H1 (cell line): ENCODE measurements at regions not wholly inside any gene's neighbourhood (a gene's known extent, or its start where the extent isn't known, plus 50 kb on each side); places are given as distances from the start of the nearest gene placed in this dataset.
"Not testable (repeated sequence)": the region's sequence is repeated elsewhere in the genome, so short reads cannot be mapped to it uniquely, and the experiment has no call there.

ENCODE experiments used
- CTCF ChIA-PET: fragments of 300-600 bp; sonication (Branson Sonifier 250); formaldehyde crosslinking; loops from one replicate; lab custom pipeline; 2021; ENCODE audit not compliant: partially characterized antibody; lab: Charles Lee
- POLR2A ChIA-PET: fragments of 300-600 bp; sonication (Branson Sonifier 250); formaldehyde crosslinking; loops from one replicate; lab custom pipeline; 2021; ENCODE audit warnings: inconsistent platforms; ENCODE audit not compliant: partially characterized antibody; lab: Charles Lee
- DNase-seq, 2 experiments: peaks; one replicate each; pipeline versions ENCODE4 v3.0.0 to v3.0.0-alpha.2; 2010 to 2022; ENCODE audit warnings: low spot score in 2 of 2, low read depth in 1 of 2, mixed read lengths in 1 of 2
- FAIRE-seq: peaks from 2 replicates; lab custom pipeline; 2011; peaks lifted over from hg19 to GRCh38; lab: Jason Lieb, UNC
- H2AFZ ChIP-seq: 2 replicates; pipeline ENCODE4 v1.8.1; 2012; ENCODE audit warnings: low read length, inconsistent platforms
- H2AK5ac ChIP-seq: 2 replicates; pipeline ENCODE4 v1.6.1; 2013; ENCODE audit warnings: low read depth, low read length
- H2BK120ac ChIP-seq: replicated peaks from 2 replicates; pipeline ENCODE3; 2013; ENCODE audit warnings: low read depth, low read length, inconsistent platforms
- H2BK12ac ChIP-seq: 2 replicates; pipeline ENCODE4 v1.6.1; 2013; ENCODE audit warnings: low read depth, low read length
- H2BK15ac ChIP-seq: 2 replicates; pipeline ENCODE4 v1.6.1; 2013; ENCODE audit warnings: low read length
- H2BK20ac ChIP-seq: 2 replicates; pipeline ENCODE4 v1.6.1; 2013; ENCODE audit warnings: low read length
- H2BK5ac ChIP-seq: 2 replicates; pipeline ENCODE4 v1.6.1; 2013; ENCODE audit warnings: low read depth, low read length
- H3K14ac ChIP-seq: 2 replicates; pipeline ENCODE4 v1.6.1; 2013; ENCODE audit warnings: inconsistent platforms; ENCODE audit not compliant: insufficient read length
- H3K18ac ChIP-seq: 2 replicates; pipeline ENCODE4 v1.6.1; 2013; ENCODE audit warnings: low read length; ENCODE audit errors: extremely low read depth
- H3K23ac ChIP-seq: 2 replicates; pipeline ENCODE4 v1.6.1; 2013; ENCODE audit warnings: inconsistent platforms; ENCODE audit not compliant: insufficient read length
- H3K23me2 ChIP-seq: 2 replicates; pipeline ENCODE4 v1.6.1; 2013; ENCODE audit warnings: low read depth, low read length
- H3K27ac ChIP-seq: 2 replicates; pipeline ENCODE4 v1.6.1; 2011; ENCODE audit warnings: low read depth, low read length, inconsistent platforms
- H3K27me3 ChIP-seq, 4 experiments: replicated peaks in 1 of 4; 1 replicate in 1 of 4; 2 replicates in 3 of 4; pipeline versions ENCODE4 v1.6.1 to v1.8.1; 2011 to 2013; ENCODE audit warnings: low read length in 3 of 4, mild to moderate bottlenecking in 3 of 4, inconsistent platforms in 2 of 4, mixed read lengths in 2 of 4, moderate library complexity in 1 of 4; ENCODE audit not compliant: control insufficient read depth in 3 of 4, insufficient read depth in 3 of 4; ENCODE audit errors: extremely low read depth in 1 of 4
- H3K36me3 ChIP-seq, 4 experiments: 2 replicates each; pipeline versions ENCODE4 v1.6.1 to v1.8.1; 2011 to 2013; ENCODE audit warnings: mild to moderate bottlenecking in 4 of 4, low read length in 3 of 4, moderate library complexity in 2 of 4, control low read depth in 1 of 4, inconsistent platforms in 1 of 4; ENCODE audit not compliant: insufficient read depth in 4 of 4, control insufficient read depth in 2 of 4
- H3K4ac ChIP-seq: replicated peaks from 2 replicates; pipeline ENCODE3; 2013; ENCODE audit warnings: low read length, low read depth, mixed read lengths, inconsistent platforms; ENCODE audit not compliant: insufficient read length
- H3K4me1 ChIP-seq, 4 experiments: replicated peaks in 1 of 4; 1 replicate in 1 of 4; 2 replicates in 3 of 4; pipeline versions ENCODE4 v1.6.1 to v1.8.1; 2011 to 2013; ENCODE audit warnings: low read length in 3 of 4, inconsistent platforms in 2 of 4, mixed read lengths in 1 of 4; ENCODE audit not compliant: insufficient read depth in 4 of 4, control insufficient read depth in 3 of 4
- H3K4me2 ChIP-seq, 2 experiments: 2 replicates each; pipeline versions ENCODE4 v1.6.1 to v1.8.1; 2011 to 2013; ENCODE audit warnings: low read depth in 2 of 2, low read length in 2 of 2, control low read depth in 1 of 2, inconsistent platforms in 1 of 2, mild to moderate bottlenecking in 1 of 2; ENCODE audit not compliant: insufficient read depth in 1 of 2
- H3K4me3 ChIP-seq, 4 experiments: fragments of 200-600, 300-600 bp in 1 of 4; sonication (generic), shearing (Covaris generic), sonication (Bioruptor Twin) in 1 of 4; 2 replicates each; pipeline versions ENCODE4 v1.5.1 to v1.8.1; 2011 to 2016; ENCODE audit warnings: low read length in 4 of 4, low read depth in 3 of 4, control low read depth in 2 of 4, inconsistent platforms in 2 of 4, mild to moderate bottlenecking in 2 of 4, mixed read lengths in 1 of 4, moderate library complexity in 1 of 4; ENCODE audit not compliant: insufficient read depth in 2 of 4; ENCODE audit errors: extremely low read depth in 1 of 4
- H3K56ac ChIP-seq: replicated peaks from 2 replicates; pipeline ENCODE3; 2013; ENCODE audit warnings: low read depth, mild to moderate bottlenecking, mixed read lengths, low read length, inconsistent platforms; ENCODE audit not compliant: insufficient read length
- H3K79me1 ChIP-seq: 2 replicates; pipeline ENCODE4 v1.6.1; 2013; ENCODE audit warnings: low read depth, low read length, control low read depth
- H3K79me2 ChIP-seq, 2 experiments: 2 replicates each; pipeline versions ENCODE4 v1.6.1 to v1.8.1; 2012 to 2013; ENCODE audit warnings: low read length in 2 of 2, mild to moderate bottlenecking in 2 of 2, inconsistent platforms in 1 of 2; ENCODE audit not compliant: insufficient read depth in 2 of 2, control insufficient read depth in 1 of 2
- H3K9ac ChIP-seq, 4 experiments: replicated peaks in 1 of 4; 1 replicate in 1 of 4; 2 replicates in 3 of 4; pipeline versions ENCODE4 v1.6.1 to v1.8.1; 2011 to 2013; ENCODE audit warnings: low read depth in 3 of 4, low read length in 3 of 4, control low read depth in 2 of 4, mild to moderate bottlenecking in 2 of 4, moderate library complexity in 2 of 4, inconsistent platforms in 1 of 4; ENCODE audit errors: extremely low read depth in 1 of 4
- H3K9me3 ChIP-seq, 2 experiments: 2 replicates each; pipeline versions ENCODE4 v1.6.1 to v1.8.1; 2012 to 2013; ENCODE audit warnings: mild to moderate bottlenecking in 2 of 2, moderate library complexity in 2 of 2, control low read depth in 1 of 2, inconsistent platforms in 1 of 2, low read depth in 1 of 2, low read length in 1 of 2, mixed read lengths in 1 of 2; ENCODE audit not compliant: insufficient read depth in 2 of 2
- H4K20me1 ChIP-seq, 2 experiments: replicated peaks in 1 of 2; 2 replicates each; pipeline versions ENCODE3 to v1.8.1; 2011 to 2013; ENCODE audit warnings: inconsistent platforms in 2 of 2, low read length in 2 of 2, mild to moderate bottlenecking in 1 of 2; ENCODE audit not compliant: insufficient read depth in 2 of 2, control insufficient read depth in 1 of 2
- H4K5ac ChIP-seq: 2 replicates; pipeline ENCODE4 v1.6.1; 2013; ENCODE audit warnings: low read length, low read depth, mixed read lengths, inconsistent platforms; ENCODE audit not compliant: insufficient read length
- H4K8ac ChIP-seq: 2 replicates; pipeline ENCODE4 v1.8.0; 2013; ENCODE audit warnings: mild to moderate bottlenecking, moderate library complexity, low read length, inconsistent platforms; ENCODE audit not compliant: insufficient read depth; ENCODE audit errors: extremely low read depth
- H4K91ac ChIP-seq: replicated peaks from 2 replicates; pipeline ENCODE3; 2013; ENCODE audit warnings: low read length, mixed read lengths, inconsistent platforms; ENCODE audit not compliant: insufficient read length
- BCL11A ChIP-seq, 2 experiments: IDR thresholded peaks; one replicate each; pipeline ENCODE4 v1.6.1; 2011; ENCODE audit warnings: low read depth in 2 of 2, low read length in 2 of 2, mild to moderate bottlenecking in 2 of 2
- CBX8 ChIP-seq: fragments of 300-800, 300-1000 bp; sonication (generic); IDR thresholded peaks from 2 replicates; pipeline ENCODE4 v1.7.1; 2016; ENCODE audit warnings: low read depth, low read length, borderline replicate concordance
- CHD1 ChIP-seq: IDR thresholded peaks from 2 replicates; pipeline ENCODE4 v1.6.1; 2012; ENCODE audit warnings: low read depth, low read length, improper control_type of control experiment
- CREB1 ChIP-seq: IDR thresholded peaks from 2 replicates; pipeline ENCODE4 v1.6.1; 2012; ENCODE audit warnings: inconsistent platforms
- NANOG ChIP-seq: IDR thresholded peaks from 2 replicates; pipeline ENCODE4 v1.6.1; 2011; ENCODE audit warnings: low read length, low read depth, mild to moderate bottlenecking, inconsistent platforms; ENCODE audit not compliant: insufficient read depth, poor library complexity, severe bottlenecking
- PHF8 ChIP-seq: fragments of 200-600 bp; sonication (generic); conservative IDR thresholded peaks from 2 replicates; pipeline ENCODE4 v1.7.1; 2012; ENCODE audit warnings: low read depth, mild to moderate bottlenecking, inconsistent platforms, low read length, moderate library complexity
- RFX5 ChIP-seq: IDR thresholded peaks from 2 replicates; pipeline ENCODE4 v1.6.1; 2011; ENCODE audit warnings: low read depth, low read length, improper control_type of control experiment, borderline replicate concordance
- WGBS, 2 experiments: shearing (Covaris generic) in 1 of 2; methylation state at CpG; one replicate each; pipeline versions ENCODE4 v1.1.6 to v1.1.7; 2013 to 2015; ENCODE audit warnings: low lambda C conversion rate in 2 of 2, mixed read lengths in 2 of 2, inconsistent platforms in 1 of 2, low coverage in 1 of 2, missing lambda C conversion rate in 1 of 2; ENCODE audit not compliant: insufficient replicate concordance in 2 of 2, insufficient coverage in 1 of 2, insufficient read length in 1 of 2; ENCODE audit errors: extremely low coverage in 1 of 2, missing lambda C conversion rate in 1 of 2; 5-methylcytosine and 5-hydroxymethylcytosine counted together
- TF ChIP-seq, protein P1 (sequence below), 3 experiments: IDR thresholded peaks; 1 replicate in 2 of 3; 2 replicates in 1 of 3; pipeline versions ENCODE4 v1.5.1 to v1.6.1; 2011; ENCODE audit warnings: low read length in 3 of 3, mild to moderate bottlenecking in 3 of 3, inconsistent platforms in 2 of 3, low read depth in 1 of 3, moderate library complexity in 1 of 3; ENCODE audit not compliant: insufficient read depth in 1 of 3; ENCODE audit errors: control extremely low read depth in 1 of 3

- no peak for TF ChIP-seq NANOG
- TF ChIP-seq CBX8, result no peak
- no peak for TF ChIP-seq RFX5
- no peak for TF ChIP-seq CHD1
- TF ChIP-seq, protein P1, sequence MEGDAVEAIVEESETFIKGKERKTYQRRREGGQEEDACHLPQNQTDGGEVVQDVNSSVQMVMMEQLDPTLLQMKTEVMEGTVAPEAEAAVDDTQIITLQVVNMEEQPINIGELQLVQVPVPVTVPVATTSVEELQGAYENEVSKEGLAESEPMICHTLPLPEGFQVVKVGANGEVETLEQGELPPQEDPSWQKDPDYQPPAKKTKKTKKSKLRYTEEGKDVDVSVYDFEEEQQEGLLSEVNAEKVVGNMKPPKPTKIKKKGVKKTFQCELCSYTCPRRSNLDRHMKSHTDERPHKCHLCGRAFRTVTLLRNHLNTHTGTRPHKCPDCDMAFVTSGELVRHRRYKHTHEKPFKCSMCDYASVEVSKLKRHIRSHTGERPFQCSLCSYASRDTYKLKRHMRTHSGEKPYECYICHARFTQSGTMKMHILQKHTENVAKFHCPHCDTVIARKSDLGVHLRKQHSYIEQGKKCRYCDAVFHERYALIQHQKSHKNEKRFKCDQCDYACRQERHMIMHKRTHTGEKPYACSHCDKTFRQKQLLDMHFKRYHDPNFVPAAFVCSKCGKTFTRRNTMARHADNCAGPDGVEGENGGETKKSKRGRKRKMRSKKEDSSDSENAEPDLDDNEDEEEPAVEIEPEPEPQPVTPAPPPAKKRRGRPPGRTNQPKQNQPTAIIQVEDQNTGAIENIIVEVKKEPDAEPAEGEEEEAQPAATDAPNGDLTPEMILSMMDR (IDR thresholded peaks at IDR 0.05; ENCODE audit: control extremely low read depth in 1 of 3, insufficient read depth in 1 of 3, low read depth in 1 of 3, low read length in 3 of 3), result no peak
- no peak for TF ChIP-seq BCL11A (IDR thresholded peaks at IDR 0.05; ENCODE audit: low read depth in 2 of 2, low read length in 2 of 2)
- TF ChIP-seq CREB1, result no peak
- no peak for TF ChIP-seq PHF8
Measured at GRCh38 chr3:87791248-87792027, 267.4 kb downstream of the CGGBP1 start (continued).

- H3K4ac ChIP-seq, H3K14ac ChIP-seq, H3K4me3 ChIP-seq, POLR2A ChIA-PET, H3K18ac ChIP-seq, H3K9me3 ChIP-seq, H4K91ac ChIP-seq, H3K56ac ChIP-seq, H3K79me2 ChIP-seq, H4K20me1 ChIP-seq, H2BK20ac ChIP-seq, H3K79me1 ChIP-seq, H2AFZ ChIP-seq, H3K4me1 ChIP-seq, H3K4me2 ChIP-seq, H2BK120ac ChIP-seq, H2BK15ac ChIP-seq, DNase-seq, H3K23ac ChIP-seq, H4K5ac ChIP-seq, FAIRE-seq, H2AK5ac ChIP-seq, H4K8ac ChIP-seq, H2BK5ac ChIP-seq, H3K9ac ChIP-seq, H3K27ac ChIP-seq, H3K36me3 ChIP-seq, H2BK12ac ChIP-seq: not testable (repeated sequence)
- 81% methylated on average over 3 of the region's 3 CpGs; no CpG with 5 or more reads in 1 of the 2 experiments for WGBS, 2 experiments
- CTCF ChIA-PET, result interaction anchor here (1.8 kb wide), 1 partner anchor 17 kb away, joined by 6 read pairs; no protein-coding TSS in a partner anchor
- Histone ChIP-seq H3K23me2 (peaks cover 12% of the 10 kb centered on the region; the same call in 1 of the 2 replicates), H3K27me3 (peaks cover 2 to 21% (median 9%) of the 10 kb centered on the region in 4 experiments)
Measured at GRCh38 chr3:87789049-87789448, 269.8 kb downstream of the CGGBP1 start.
